Brain microvascular endothelial cell (primary cell): ENCODE measurements at regions not wholly inside any gene's neighbourhood (a gene's known extent, or its start where the extent isn't known, plus 50 kb on each side); places are given as distances from the start of the nearest gene placed in this dataset.

Source experiments
- DNase-seq: peaks from one replicate; pipeline ENCODE4 v3.0.0-alpha.2; 2020
- H3K27ac ChIP-seq: fragments of 250-450 bp; sonication (Bioruptor Pico); 2 replicates; pipeline ENCODE4 v1.5.1; 2020; ENCODE audit warnings: mild to moderate bottlenecking, moderate library complexity
- H3K27me3 ChIP-seq: fragments of 250-450 bp; sonication (Bioruptor Pico); replicated peaks from 2 replicates; pipeline ENCODE4 v1.5.1; 2020; ENCODE audit warnings: mild to moderate bottlenecking
- H3K36me3 ChIP-seq: fragments of 250-450 bp; sonication (Bioruptor Pico); replicated peaks from 2 replicates; pipeline ENCODE4 v1.5.1; 2020; ENCODE audit warnings: mild to moderate bottlenecking
- H3K4me3 ChIP-seq: 2 replicates; pipeline ENCODE4 v1.5.1; 2011; ENCODE audit warnings: low read depth, mild to moderate bottlenecking, control low read depth, low read length, moderate library complexity
- CTCF ChIP-seq: IDR thresholded peaks from 2 replicates; pipeline ENCODE4 v1.5.1; 2011; ENCODE audit warnings: low read depth, mild to moderate bottlenecking, moderate library complexity, low read length, control low read depth, inconsistent platforms; ENCODE audit errors: missing control alignments
- in situ Hi-C: cut with HindIII; loops from 2 replicates; pipeline ENCODE4 v1.10.0; 2017; ENCODE audit warnings: low sequenced_read_pairs, low pct_ligation_motif_present

GRCh38 chr20:4511776-4512175 is 174.5 kb upstream of the PRNP start:
- Histone ChIP-seq H3K27me3 (no peaks in the 10 kb centered on the region), H3K36me3 (no peaks in the 10 kb centered on the region), H3K27ac (peak overlapping the region; percentile 85), H3K4me3 (no peak overlapping the region)
- DNase-seq = no peak
- TF ChIP-seq CTCF = no peak
- in situ Hi-C loops = no loop called here

GRCh38 chr20:4509825-4510522 is 176.3 kb upstream of the PRNP start:
- H3K4me3 ChIP-seq = no peak overlapping the region
- in situ Hi-C loops = no loop called here
- no peaks in the 10 kb centered on the region for H3K36me3 ChIP-seq
- H3K27me3 ChIP-seq = no peaks in the 10 kb centered on the region
- peak overlapping the region; percentile 32 for H3K27ac ChIP-seq
- no peak for TF ChIP-seq CTCF
- peak; percentile 44 for DNase-seq

GRCh38 chr20:4508773-4509172 is 177.5 kb upstream of the PRNP start:
- in situ Hi-C loops = no loop called here
- Histone ChIP-seq H3K27ac (no peak overlapping the region), H3K4me3 (no peak overlapping the region), H3K27me3 (no peaks in the 10 kb centered on the region), H3K36me3 (no peaks in the 10 kb centered on the region)
- no peak for TF ChIP-seq CTCF
- no peak for DNase-seq

- no peak for TF ChIP-seq CTCF
- Histone ChIP-seq H3K27ac (peak overlapping the region; percentile 58), H3K4me3 (no peak overlapping the region), H3K27me3 (no peaks in the 10 kb centered on the region), H3K36me3 (no peaks in the 10 kb centered on the region)
- DNase-seq = peak; percentile 52
- in situ Hi-C loops = no loop called here
Measured at GRCh38 chr20:4507288-4507719, 179.0 kb upstream of the PRNP start.

- Histone ChIP-seq H3K27me3 (no peaks in the 10 kb centered on the region), H3K27ac (no peak overlapping the region), H3K36me3 (no peaks in the 10 kb centered on the region), H3K4me3 (no peak overlapping the region)
- TF ChIP-seq CTCF = no peak
- in situ Hi-C loops = no loop called here
- DNase-seq = no peak
Measured at GRCh38 chr20:4504814-4505213, 181.4 kb upstream of the PRNP start.

- in situ Hi-C loops = no loop called here
- DNase-seq = no peak
- Histone ChIP-seq H3K27me3 (no peaks in the 10 kb centered on the region), H3K4me3 (no peak overlapping the region), H3K27ac (no peak overlapping the region), H3K36me3 (no peaks in the 10 kb centered on the region)
- no peak for TF ChIP-seq CTCF
Measured at GRCh38 chr20:4502756-4503155, 183.5 kb upstream of the PRNP start.
